Nucleus accumbens (tissue), 56 donors: ENCODE measurements at regions not wholly inside any gene's neighbourhood (a gene's known extent, or its start where the extent isn't known, plus 50 kb on each side); places are given as distances from the start of the nearest gene placed in this dataset.

Experiments
- DNase-seq, 56 donors: peaks; one replicate each; lab custom pipeline; 2025; lab: John Stamatoyannopoulos, UW

GRCh38 chr2:226030369-226030768 is 630.9 kb downstream of the NYAP2 start:
- DNase-seq, result no peak

- DNase-seq, result no peak
These were observed 624.4 kb downstream of the NYAP2 start for GRCh38 chr2:226023946-226024345.

- DNase-seq, result no peak
These were observed 623.9 kb downstream of the NYAP2 start for GRCh38 chr2:226023383-226023782.

GRCh38 chr2:226020956-226021355 is 621.4 kb downstream of the NYAP2 start:
- DNase-seq, result no peak

GRCh38 chr2:226020176-226020575 is 620.7 kb downstream of the NYAP2 start:
- no peak for DNase-seq

- DNase-seq, result no peak
These were observed 619.1 kb downstream of the NYAP2 start for GRCh38 chr2:226018641-226019040.

GRCh38 chr2:226017537-226017936 is 618.0 kb downstream of the NYAP2 start:
- DNase-seq, result no peak

GRCh38 chr2:226017107-226017506 is 617.6 kb downstream of the NYAP2 start:
- no peak for DNase-seq

GRCh38 chr2:226011716-226012450 is 612.4 kb downstream of the NYAP2 start:
- DNase-seq, result no peak

- DNase-seq, result no peak
These were observed 602.9 kb downstream of the NYAP2 start for GRCh38 chr2:226002438-226002837.

GRCh38 chr2:226001716-226002115 is 602.2 kb downstream of the NYAP2 start:
- no peak for DNase-seq

- no peak for DNase-seq
These were observed 600.2 kb downstream of the NYAP2 start for GRCh38 chr2:225999692-226000091.

GRCh38 chr2:225998653-225999052 is 599.1 kb downstream of the NYAP2 start:
- no peak for DNase-seq

GRCh38 chr2:225998116-225998515 is 598.6 kb downstream of the NYAP2 start:
- DNase-seq, result no peak

GRCh38 chr2:225996462-225996828 is 596.9 kb downstream of the NYAP2 start:
- no peak for DNase-seq

- no peak for DNase-seq
These were observed 596.4 kb downstream of the NYAP2 start for GRCh38 chr2:225995796-225996461.

GRCh38 chr2:225994748-225995405 is 595.4 kb downstream of the NYAP2 start:
- no peak for DNase-seq

GRCh38 chr2:225993430-225993829 is 593.9 kb downstream of the NYAP2 start:
- no peak for DNase-seq

- DNase-seq, result no peak
These were observed 590.3 kb downstream of the NYAP2 start for GRCh38 chr2:225989809-225990208.

- DNase-seq, result no peak
These were observed 580.9 kb downstream of the NYAP2 start for GRCh38 chr2:225980372-225980771.

GRCh38 chr2:225971433-225971832 is 571.9 kb downstream of the NYAP2 start:
- no peak for DNase-seq

- DNase-seq, result no peak
These were observed 549.4 kb downstream of the NYAP2 start for GRCh38 chr2:225948903-225949302.
